PC-3 (cell line): ENCODE measurements at regions not wholly inside any gene's neighbourhood (a gene's known extent, or its start where the extent isn't known, plus 50 kb on each side); places are given as distances from the start of the nearest gene placed in this dataset.

ENCODE experiments used
- EZH2 ChIP-seq: fragments of 300-600 bp; sonication (generic); IDR thresholded peaks from one replicate; pipeline ENCODE4 v1.6.1; 2017; ENCODE audit warnings: antibody characterized with exemption, mild to moderate bottlenecking, low read length; ENCODE audit not compliant: unreplicated experiment
- TF ChIP-seq, protein P1 (sequence below): fragments of 300-600 bp; sonication (generic); conservative IDR thresholded peaks from 2 replicates; pipeline ENCODE4 v1.5.1; 2017; ENCODE audit warnings: antibody characterized with exemption, low read depth, mild to moderate bottlenecking, low read length

- TF ChIP-seq, protein P1, sequence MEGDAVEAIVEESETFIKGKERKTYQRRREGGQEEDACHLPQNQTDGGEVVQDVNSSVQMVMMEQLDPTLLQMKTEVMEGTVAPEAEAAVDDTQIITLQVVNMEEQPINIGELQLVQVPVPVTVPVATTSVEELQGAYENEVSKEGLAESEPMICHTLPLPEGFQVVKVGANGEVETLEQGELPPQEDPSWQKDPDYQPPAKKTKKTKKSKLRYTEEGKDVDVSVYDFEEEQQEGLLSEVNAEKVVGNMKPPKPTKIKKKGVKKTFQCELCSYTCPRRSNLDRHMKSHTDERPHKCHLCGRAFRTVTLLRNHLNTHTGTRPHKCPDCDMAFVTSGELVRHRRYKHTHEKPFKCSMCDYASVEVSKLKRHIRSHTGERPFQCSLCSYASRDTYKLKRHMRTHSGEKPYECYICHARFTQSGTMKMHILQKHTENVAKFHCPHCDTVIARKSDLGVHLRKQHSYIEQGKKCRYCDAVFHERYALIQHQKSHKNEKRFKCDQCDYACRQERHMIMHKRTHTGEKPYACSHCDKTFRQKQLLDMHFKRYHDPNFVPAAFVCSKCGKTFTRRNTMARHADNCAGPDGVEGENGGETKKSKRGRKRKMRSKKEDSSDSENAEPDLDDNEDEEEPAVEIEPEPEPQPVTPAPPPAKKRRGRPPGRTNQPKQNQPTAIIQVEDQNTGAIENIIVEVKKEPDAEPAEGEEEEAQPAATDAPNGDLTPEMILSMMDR: no peak
- TF ChIP-seq EZH2: no peak
Observed at GRCh38 chr4:29309050-29309449, 1411.1 kb upstream of the PCDH7 start.
